H1 (cell line): ENCODE measurements at regions not wholly inside any gene's neighbourhood (a gene's known extent, or its start where the extent isn't known, plus 50 kb on each side); places are given as distances from the start of the nearest gene placed in this dataset.

ENCODE experiments used
- CTCF ChIA-PET: fragments of 300-600 bp; sonication (Branson Sonifier 250); formaldehyde crosslinking; loops from one replicate; lab custom pipeline; 2021; ENCODE audit not compliant: partially characterized antibody; lab: Charles Lee
- POLR2A ChIA-PET: fragments of 300-600 bp; sonication (Branson Sonifier 250); formaldehyde crosslinking; loops from one replicate; lab custom pipeline; 2021; ENCODE audit warnings: inconsistent platforms; ENCODE audit not compliant: partially characterized antibody; lab: Charles Lee
- DNase-seq, 2 experiments: peaks; one replicate each; pipeline versions ENCODE4 v3.0.0 to v3.0.0-alpha.2; 2010 to 2022; ENCODE audit warnings: low spot score in 2 of 2, low read depth in 1 of 2, mixed read lengths in 1 of 2
- FAIRE-seq: peaks from 2 replicates; lab custom pipeline; 2011; peaks lifted over from hg19 to GRCh38; lab: Jason Lieb, UNC
- H2AFZ ChIP-seq: 2 replicates; pipeline ENCODE4 v1.8.1; 2012; ENCODE audit warnings: low read length, inconsistent platforms
- H2AK5ac ChIP-seq: 2 replicates; pipeline ENCODE4 v1.6.1; 2013; ENCODE audit warnings: low read depth, low read length
- H2BK120ac ChIP-seq: replicated peaks from 2 replicates; pipeline ENCODE3; 2013; ENCODE audit warnings: low read depth, low read length, inconsistent platforms
- H2BK12ac ChIP-seq: 2 replicates; pipeline ENCODE4 v1.6.1; 2013; ENCODE audit warnings: low read depth, low read length
- H2BK15ac ChIP-seq: 2 replicates; pipeline ENCODE4 v1.6.1; 2013; ENCODE audit warnings: low read length
- H2BK20ac ChIP-seq: 2 replicates; pipeline ENCODE4 v1.6.1; 2013; ENCODE audit warnings: low read length
- H2BK5ac ChIP-seq: 2 replicates; pipeline ENCODE4 v1.6.1; 2013; ENCODE audit warnings: low read depth, low read length
- H3K14ac ChIP-seq: 2 replicates; pipeline ENCODE4 v1.6.1; 2013; ENCODE audit warnings: inconsistent platforms; ENCODE audit not compliant: insufficient read length
- H3K18ac ChIP-seq: 2 replicates; pipeline ENCODE4 v1.6.1; 2013; ENCODE audit warnings: low read length; ENCODE audit errors: extremely low read depth
- H3K23ac ChIP-seq: 2 replicates; pipeline ENCODE4 v1.6.1; 2013; ENCODE audit warnings: inconsistent platforms; ENCODE audit not compliant: insufficient read length
- H3K23me2 ChIP-seq: 2 replicates; pipeline ENCODE4 v1.6.1; 2013; ENCODE audit warnings: low read depth, low read length
- H3K27ac ChIP-seq: 2 replicates; pipeline ENCODE4 v1.6.1; 2011; ENCODE audit warnings: low read depth, low read length, inconsistent platforms
- H3K27me3 ChIP-seq, 4 experiments: replicated peaks in 1 of 4; 1 replicate in 1 of 4; 2 replicates in 3 of 4; pipeline versions ENCODE4 v1.6.1 to v1.8.1; 2011 to 2013; ENCODE audit warnings: low read length in 3 of 4, mild to moderate bottlenecking in 3 of 4, inconsistent platforms in 2 of 4, mixed read lengths in 2 of 4, moderate library complexity in 1 of 4; ENCODE audit not compliant: control insufficient read depth in 3 of 4, insufficient read depth in 3 of 4; ENCODE audit errors: extremely low read depth in 1 of 4
- H3K36me3 ChIP-seq, 4 experiments: 2 replicates each; pipeline versions ENCODE4 v1.6.1 to v1.8.1; 2011 to 2013; ENCODE audit warnings: mild to moderate bottlenecking in 4 of 4, low read length in 3 of 4, moderate library complexity in 2 of 4, control low read depth in 1 of 4, inconsistent platforms in 1 of 4; ENCODE audit not compliant: insufficient read depth in 4 of 4, control insufficient read depth in 2 of 4
- H3K4ac ChIP-seq: replicated peaks from 2 replicates; pipeline ENCODE3; 2013; ENCODE audit warnings: low read length, low read depth, mixed read lengths, inconsistent platforms; ENCODE audit not compliant: insufficient read length
- H3K4me1 ChIP-seq, 4 experiments: replicated peaks in 1 of 4; 1 replicate in 1 of 4; 2 replicates in 3 of 4; pipeline versions ENCODE4 v1.6.1 to v1.8.1; 2011 to 2013; ENCODE audit warnings: low read length in 3 of 4, inconsistent platforms in 2 of 4, mixed read lengths in 1 of 4; ENCODE audit not compliant: insufficient read depth in 4 of 4, control insufficient read depth in 3 of 4
- H3K4me2 ChIP-seq, 2 experiments: 2 replicates each; pipeline versions ENCODE4 v1.6.1 to v1.8.1; 2011 to 2013; ENCODE audit warnings: low read depth in 2 of 2, low read length in 2 of 2, control low read depth in 1 of 2, inconsistent platforms in 1 of 2, mild to moderate bottlenecking in 1 of 2; ENCODE audit not compliant: insufficient read depth in 1 of 2
- H3K4me3 ChIP-seq, 4 experiments: fragments of 200-600, 300-600 bp in 1 of 4; sonication (generic), shearing (Covaris generic), sonication (Bioruptor Twin) in 1 of 4; 2 replicates each; pipeline versions ENCODE4 v1.5.1 to v1.8.1; 2011 to 2016; ENCODE audit warnings: low read length in 4 of 4, low read depth in 3 of 4, control low read depth in 2 of 4, inconsistent platforms in 2 of 4, mild to moderate bottlenecking in 2 of 4, mixed read lengths in 1 of 4, moderate library complexity in 1 of 4; ENCODE audit not compliant: insufficient read depth in 2 of 4; ENCODE audit errors: extremely low read depth in 1 of 4
- H3K56ac ChIP-seq: replicated peaks from 2 replicates; pipeline ENCODE3; 2013; ENCODE audit warnings: low read depth, mild to moderate bottlenecking, mixed read lengths, low read length, inconsistent platforms; ENCODE audit not compliant: insufficient read length
- H3K79me1 ChIP-seq: 2 replicates; pipeline ENCODE4 v1.6.1; 2013; ENCODE audit warnings: low read depth, low read length, control low read depth
- H3K79me2 ChIP-seq, 2 experiments: 2 replicates each; pipeline versions ENCODE4 v1.6.1 to v1.8.1; 2012 to 2013; ENCODE audit warnings: low read length in 2 of 2, mild to moderate bottlenecking in 2 of 2, inconsistent platforms in 1 of 2; ENCODE audit not compliant: insufficient read depth in 2 of 2, control insufficient read depth in 1 of 2
- H3K9ac ChIP-seq, 4 experiments: replicated peaks in 1 of 4; 1 replicate in 1 of 4; 2 replicates in 3 of 4; pipeline versions ENCODE4 v1.6.1 to v1.8.1; 2011 to 2013; ENCODE audit warnings: low read depth in 3 of 4, low read length in 3 of 4, control low read depth in 2 of 4, mild to moderate bottlenecking in 2 of 4, moderate library complexity in 2 of 4, inconsistent platforms in 1 of 4; ENCODE audit errors: extremely low read depth in 1 of 4
- H3K9me3 ChIP-seq, 2 experiments: 2 replicates each; pipeline versions ENCODE4 v1.6.1 to v1.8.1; 2012 to 2013; ENCODE audit warnings: mild to moderate bottlenecking in 2 of 2, moderate library complexity in 2 of 2, control low read depth in 1 of 2, inconsistent platforms in 1 of 2, low read depth in 1 of 2, low read length in 1 of 2, mixed read lengths in 1 of 2; ENCODE audit not compliant: insufficient read depth in 2 of 2
- H4K20me1 ChIP-seq, 2 experiments: replicated peaks in 1 of 2; 2 replicates each; pipeline versions ENCODE3 to v1.8.1; 2011 to 2013; ENCODE audit warnings: inconsistent platforms in 2 of 2, low read length in 2 of 2, mild to moderate bottlenecking in 1 of 2; ENCODE audit not compliant: insufficient read depth in 2 of 2, control insufficient read depth in 1 of 2
- H4K5ac ChIP-seq: 2 replicates; pipeline ENCODE4 v1.6.1; 2013; ENCODE audit warnings: low read length, low read depth, mixed read lengths, inconsistent platforms; ENCODE audit not compliant: insufficient read length
- H4K8ac ChIP-seq: 2 replicates; pipeline ENCODE4 v1.8.0; 2013; ENCODE audit warnings: mild to moderate bottlenecking, moderate library complexity, low read length, inconsistent platforms; ENCODE audit not compliant: insufficient read depth; ENCODE audit errors: extremely low read depth
- H4K91ac ChIP-seq: replicated peaks from 2 replicates; pipeline ENCODE3; 2013; ENCODE audit warnings: low read length, mixed read lengths, inconsistent platforms; ENCODE audit not compliant: insufficient read length
- ASH2L ChIP-seq: fragments of 200-600, 300-600 bp; sonication (generic); IDR thresholded peaks from one replicate; pipeline ENCODE4 v1.7.1; 2017; ENCODE audit warnings: low read length
- WGBS, 2 experiments: shearing (Covaris generic) in 1 of 2; methylation state at CpG; one replicate each; pipeline versions ENCODE4 v1.1.6 to v1.1.7; 2013 to 2015; ENCODE audit warnings: low lambda C conversion rate in 2 of 2, mixed read lengths in 2 of 2, inconsistent platforms in 1 of 2, low coverage in 1 of 2, missing lambda C conversion rate in 1 of 2; ENCODE audit not compliant: insufficient replicate concordance in 2 of 2, insufficient coverage in 1 of 2, insufficient read length in 1 of 2; ENCODE audit errors: extremely low coverage in 1 of 2, missing lambda C conversion rate in 1 of 2; 5-methylcytosine and 5-hydroxymethylcytosine counted together

DNA sequence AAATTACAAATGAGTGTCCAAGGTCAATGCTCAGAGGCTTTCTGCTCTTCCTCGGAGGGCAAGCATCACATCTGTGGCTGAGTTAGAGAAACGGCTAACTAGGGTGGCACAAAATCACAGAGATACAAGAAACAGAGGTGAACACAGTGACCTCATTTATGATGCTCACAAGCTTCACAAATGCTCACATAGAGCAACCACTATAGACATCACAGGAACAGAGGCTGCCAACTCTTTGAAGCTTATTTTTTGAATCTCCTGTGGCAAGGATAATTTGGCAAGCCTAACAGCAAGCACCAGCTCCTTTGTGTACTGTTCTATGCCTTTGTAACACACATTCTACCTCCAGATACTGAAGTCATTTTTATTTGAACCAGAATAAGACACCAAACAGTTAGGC is 416.5 kb upstream of the DDI1 start:
- ChIA-PET POLR2A (no interaction called here), CTCF (interaction anchor here (0.7 to 2.1 kb wide), 6 partner anchors 11 to 295 kb away, joined by 3 to 11 read pairs (median 3); no protein-coding TSS in a partner anchor)
- no peak overlapping the region for H2BK15ac ChIP-seq
- no peak overlapping the region for H3K4me3 ChIP-seq
- H3K79me2 ChIP-seq: no peaks in the 10 kb centered on the region
- WGBS, 2 experiments: 92% methylated on average over 2 of the region's 2 CpGs; no CpG with 5 or more reads in 1 of the 2 experiments
- no peak overlapping the region for H3K4ac ChIP-seq
- H2BK20ac ChIP-seq: no peak overlapping the region
- H2AK5ac ChIP-seq: no peak overlapping the region
- H4K8ac ChIP-seq: no peak overlapping the region
- no peak overlapping the region for H3K18ac ChIP-seq
- H3K9me3 ChIP-seq: no peaks in the 10 kb centered on the region
- H3K36me3 ChIP-seq: no peaks in the 10 kb centered on the region
- no peak overlapping the region for H2BK120ac ChIP-seq
- H3K56ac ChIP-seq: no peak overlapping the region
- no peak overlapping the region for H3K4me2 ChIP-seq
- no peaks in the 10 kb centered on the region for H3K27me3 ChIP-seq
- no peaks in the 10 kb centered on the region for H4K20me1 ChIP-seq
- no peak for TF ChIP-seq ASH2L
- H3K27ac ChIP-seq: no peak overlapping the region
- no peaks in the 10 kb centered on the region for H3K4me1 ChIP-seq
- H2AFZ ChIP-seq: no peak overlapping the region
- H3K14ac ChIP-seq: no peak overlapping the region
- FAIRE-seq (no peak), DNase-seq (no peak)
- no peak overlapping the region for H4K5ac ChIP-seq
- no peak overlapping the region for H2BK12ac ChIP-seq
- no peak overlapping the region for H4K91ac ChIP-seq
- H3K9ac ChIP-seq: no peak overlapping the region
- no peak overlapping the region for H2BK5ac ChIP-seq
- no peaks in the 10 kb centered on the region for H3K23me2 ChIP-seq
- H3K79me1 ChIP-seq: no peaks in the 10 kb centered on the region
- no peak overlapping the region for H3K23ac ChIP-seq
